Esophagus mucosa (tissue), 1 donor: ENCODE measurements at regions not wholly inside any gene's neighbourhood (a gene's known extent, or its start where the extent isn't known, plus 50 kb on each side); places are given as distances from the start of the nearest gene placed in this dataset.

ENCODE experiments used
- ATAC-seq: fragments of 200-7000 bp; cut with Tn5 transposase; one replicate; pipeline ENCODE4 v1.9.1; 2020
- donor health status: DM: yes; HTN: yes; CAD: no.

- ATAC-seq, result no peak
Observed at GRCh38 chr3:152516216-152516615, 247.5 kb downstream of the MBNL1 start.

GRCh38 chr3:152517502-152517901 is 248.8 kb downstream of the MBNL1 start:
- no peak for ATAC-seq

- ATAC-seq, result no peak
Observed at GRCh38 chr3:152518346-152518745, 249.6 kb downstream of the MBNL1 start.

GRCh38 chr3:152519376-152519775 is 250.6 kb downstream of the MBNL1 start:
- no peak for ATAC-seq

- no peak for ATAC-seq
Observed at GRCh38 chr3:152522036-152522435, 253.3 kb downstream of the MBNL1 start.

- peak; percentile 57 for ATAC-seq
Observed at GRCh38 chr3:152524198-152525140, 255.7 kb downstream of the MBNL1 start.

- no peak for ATAC-seq
Observed at GRCh38 chr3:152531717-152532116, 263.0 kb downstream of the MBNL1 start.

GRCh38 chr3:152538518-152538917 is 269.8 kb downstream of the MBNL1 start:
- ATAC-seq, result no peak

GRCh38 chr3:152539191-152539764 is 270.5 kb downstream of the MBNL1 start:
- ATAC-seq, result peak; percentile 36

GRCh38 chr3:152540120-152540519 is 271.4 kb downstream of the MBNL1 start:
- ATAC-seq, result no peak

- no peak for ATAC-seq
Observed at GRCh38 chr3:152547153-152547552, 278.4 kb downstream of the MBNL1 start.

GRCh38 chr3:152549263-152549662 is 280.5 kb downstream of the MBNL1 start:
- ATAC-seq, result no peak

- no peak for ATAC-seq
Observed at GRCh38 chr3:152550284-152550683, 281.6 kb downstream of the MBNL1 start.

GRCh38 chr3:152554980-152555379 is 280.0 kb upstream of the P2RY1 start:
- no peak for ATAC-seq

GRCh38 chr3:152555666-152556291 is 279.2 kb upstream of the P2RY1 start:
- ATAC-seq, result no peak

GRCh38 chr3:152556731-152557254 is 278.1 kb upstream of the P2RY1 start:
- ATAC-seq, result peak; percentile 35

- ATAC-seq, result no peak
Observed at GRCh38 chr3:152557302-152557999, 277.5 kb upstream of the P2RY1 start.

GRCh38 chr3:152558386-152558785 is 276.5 kb upstream of the P2RY1 start:
- ATAC-seq, result no peak

- ATAC-seq, result no peak
Observed at GRCh38 chr3:152559246-152559645, 275.7 kb upstream of the P2RY1 start.

GRCh38 chr3:152564459-152564858 is 270.5 kb upstream of the P2RY1 start:
- ATAC-seq, result no peak

GRCh38 chr3:152574461-152575079 is 260.4 kb upstream of the P2RY1 start:
- peak; percentile 51 for ATAC-seq

GRCh38 chr3:152578769-152579168 is 256.2 kb upstream of the P2RY1 start:
- no peak for ATAC-seq
